ENCODE measurements at regions not wholly inside any gene's neighbourhood (a gene's known extent, or its start where the extent isn't known, plus 50 kb on each side); places are given as distances from the start of the nearest gene placed in this dataset.
"Not testable (repeated sequence)": the region's sequence is repeated elsewhere in the genome, so short reads cannot be mapped to it uniquely, and the experiment has no call there.

DNA sequence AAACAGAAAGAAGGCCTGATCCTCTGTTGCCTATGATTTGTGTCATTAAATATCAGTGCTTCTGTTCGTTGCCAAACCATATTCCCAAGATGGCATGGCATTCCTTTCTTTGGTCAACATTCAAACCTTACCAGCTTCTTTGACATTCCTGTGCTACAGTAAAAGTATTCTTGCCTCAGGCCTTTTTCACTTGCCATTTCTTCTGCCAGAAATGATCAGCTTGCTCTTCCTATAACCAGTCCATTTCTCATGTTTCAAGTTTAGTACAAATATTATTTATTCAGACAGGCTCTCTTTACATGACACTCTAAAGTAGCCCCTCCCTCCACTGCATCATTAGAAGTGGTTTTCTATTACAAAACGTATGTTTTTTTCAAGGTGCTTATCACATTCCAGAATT, 278.3 kb downstream of the KCNJ2 start:
- DNase-seq (ENCODE audit: low spot score): no peak

GRCh38 chr17:70453075-70453474, 283.7 kb downstream of the KCNJ2 start:
- DNase-seq (ENCODE audit: low spot score): not testable (repeated sequence)

DNA sequence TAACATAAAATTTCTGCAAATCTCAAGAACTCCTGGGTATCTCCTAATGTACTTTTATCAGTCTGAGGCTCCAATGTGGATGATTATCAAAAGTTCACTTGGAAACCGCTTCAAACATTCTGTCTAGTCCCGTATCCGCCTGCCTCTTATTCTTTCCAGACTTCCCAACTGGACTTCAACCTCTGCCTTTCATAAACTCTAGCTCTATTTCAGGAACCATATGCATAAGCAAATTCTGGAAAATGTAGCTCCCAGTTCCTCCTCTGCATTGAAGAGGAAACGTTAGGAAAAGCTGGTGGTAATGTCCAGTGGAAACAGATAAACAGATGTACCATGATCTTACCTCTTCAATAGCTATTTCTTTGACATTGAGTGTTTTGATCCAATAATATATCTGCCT, 285.0 kb downstream of the KCNJ2 start:
- no peak for DNase-seq (ENCODE audit: low spot score)

DNA sequence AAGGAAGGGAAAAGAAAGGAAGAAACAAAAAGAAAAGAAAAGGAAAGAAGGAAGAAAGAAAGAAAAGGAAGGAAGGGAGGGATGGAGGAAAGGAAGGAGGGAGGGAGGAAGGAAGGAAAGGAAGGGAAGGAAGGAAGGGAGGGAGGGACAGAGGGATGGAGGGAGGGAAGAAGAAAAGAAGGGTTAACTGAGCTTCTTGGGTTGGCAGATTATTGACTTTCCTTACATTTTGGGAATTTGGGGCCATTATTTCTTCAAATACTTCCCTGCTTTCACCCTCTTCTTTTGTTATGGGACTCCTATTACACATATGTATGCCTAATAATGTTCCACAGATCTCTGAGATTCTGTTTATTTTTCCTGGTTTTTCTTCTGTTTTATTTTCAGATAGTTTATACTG, 285.6 kb downstream of the KCNJ2 start:
- DNase-seq (ENCODE audit: low spot score): no peak

GRCh38 chr17:70464995-70465394, 295.7 kb downstream of the KCNJ2 start:
- DNase-seq (ENCODE audit: low spot score): no peak

DNA sequence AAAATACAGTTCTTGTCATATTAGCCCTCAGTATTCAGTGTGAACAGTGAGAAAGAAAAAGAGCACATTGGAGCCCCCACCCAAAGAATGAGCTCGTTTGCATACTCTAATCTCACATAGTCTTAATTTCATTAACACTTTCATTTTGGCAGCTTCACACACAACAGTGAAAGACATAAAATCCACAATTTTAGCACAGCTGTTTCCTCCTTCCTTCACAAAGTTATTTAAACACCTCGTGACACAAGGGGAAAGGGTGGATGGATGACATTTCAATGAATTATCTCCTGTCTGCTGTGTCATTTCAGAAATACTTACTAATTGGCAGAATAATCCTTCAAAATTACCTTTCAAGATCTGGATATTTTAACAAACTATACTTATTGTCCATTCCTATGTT, 299.3 kb downstream of the KCNJ2 start:
- DNase-seq (ENCODE audit: low spot score): no peak

- DNase-seq (ENCODE audit: low spot score): no peak
These were observed 303.7 kb downstream of the KCNJ2 start for GRCh38 chr17:70473049-70473448.

DNA sequence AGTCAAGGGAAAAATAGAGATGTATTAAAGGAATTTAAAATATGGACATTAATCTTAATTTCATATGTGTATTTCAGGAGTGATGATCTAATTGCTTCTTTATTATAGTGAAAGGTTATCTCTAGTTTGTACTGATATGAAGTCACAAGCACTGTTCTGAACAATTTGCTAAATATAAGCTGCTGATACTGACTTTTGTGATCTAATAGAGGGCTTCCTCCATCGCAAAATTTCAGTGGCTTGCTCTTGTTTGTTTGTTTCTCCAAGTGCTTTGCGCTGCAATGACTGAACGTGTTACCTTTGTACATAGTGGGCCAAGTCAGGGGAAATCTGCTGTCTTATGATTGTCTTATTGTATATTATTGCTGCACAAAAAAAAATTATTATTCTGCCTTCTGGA, 307.0 kb downstream of the KCNJ2 start:
- no peak for DNase-seq (ENCODE audit: low spot score)

DNA sequence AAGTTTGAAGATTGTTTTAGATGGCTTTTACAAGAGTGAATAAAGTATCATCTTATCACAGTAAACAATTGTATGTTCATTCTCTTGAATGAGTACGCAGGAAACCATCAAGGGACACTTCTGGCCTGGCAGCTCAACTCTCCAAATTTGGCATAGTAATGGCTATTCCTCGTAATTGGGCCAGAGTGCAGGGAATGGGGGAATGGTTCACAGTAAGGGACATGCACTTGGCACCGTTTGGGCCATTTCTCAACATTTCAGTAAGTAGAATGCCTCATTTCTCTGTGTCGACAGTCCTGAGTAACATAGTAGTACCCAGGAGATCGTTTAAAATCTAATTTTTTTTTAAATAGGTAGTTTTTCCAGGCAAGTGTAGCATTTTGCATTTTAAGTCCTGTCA, 309.6 kb downstream of the KCNJ2 start:
- DNase-seq (ENCODE audit: low spot score): no peak

GRCh38 chr17:70479779-70480178, 310.4 kb downstream of the KCNJ2 start:
- no peak for DNase-seq (ENCODE audit: low spot score)

DNA sequence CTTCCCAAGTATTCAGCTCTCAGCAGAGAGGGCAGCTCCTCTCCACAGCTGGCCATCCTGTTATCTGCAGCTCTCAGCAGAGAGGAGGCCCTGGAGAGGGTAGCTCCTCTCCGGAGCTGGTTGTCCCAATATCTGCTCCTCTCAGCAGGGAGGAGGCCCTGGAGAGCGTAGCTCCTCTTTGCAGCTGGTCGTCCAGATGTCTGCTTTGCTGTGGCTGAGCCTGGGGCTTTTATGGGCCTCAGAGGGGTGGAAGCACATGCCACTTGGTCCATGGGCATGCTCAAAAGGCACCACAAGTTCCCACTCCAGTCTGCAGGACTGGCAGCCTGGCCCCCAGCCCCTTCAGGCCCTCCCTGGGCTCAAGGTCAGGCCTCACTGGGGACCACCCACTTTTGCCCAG, 314.3 kb downstream of the KCNJ2 start:
- DNase-seq (ENCODE audit: low spot score): no peak

- no peak for DNase-seq (ENCODE audit: low spot score)
These were observed 314.7 kb downstream of the KCNJ2 start for GRCh38 chr17:70484050-70484449.

- DNase-seq (ENCODE audit: low spot score): no peak
These were observed 315.2 kb downstream of the KCNJ2 start for GRCh38 chr17:70484496-70484895.

- no peak for DNase-seq (ENCODE audit: low spot score)
These were observed 323.0 kb downstream of the KCNJ2 start for GRCh38 chr17:70492368-70492767.

- no peak for DNase-seq (ENCODE audit: low spot score)
These were observed 324.0 kb downstream of the KCNJ2 start for GRCh38 chr17:70493277-70493874.

DNA sequence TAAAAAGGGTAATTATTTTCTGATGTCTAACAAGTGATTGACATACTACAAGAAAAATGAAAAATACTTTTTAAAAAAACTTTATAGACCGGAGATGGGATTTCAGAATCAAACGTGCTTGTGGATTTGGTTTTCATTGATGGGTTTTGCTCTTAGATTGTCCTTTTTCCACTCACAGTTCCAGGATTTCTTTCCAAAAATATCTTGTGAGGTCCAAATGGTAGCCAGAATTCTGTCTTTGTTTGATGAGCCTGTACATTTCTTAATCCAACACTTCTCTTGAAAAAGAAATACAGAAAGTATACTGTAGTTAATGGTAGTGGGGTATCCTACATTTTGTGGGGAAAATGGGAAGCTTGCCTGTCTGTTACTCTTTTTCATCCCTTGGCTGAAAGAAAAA, 329.3 kb downstream of the KCNJ2 start:
- DNase-seq (ENCODE audit: low spot score): no peak

GRCh38 chr17:70499067-70499786, 329.9 kb downstream of the KCNJ2 start:
- no peak for DNase-seq (ENCODE audit: low spot score)

DNA sequence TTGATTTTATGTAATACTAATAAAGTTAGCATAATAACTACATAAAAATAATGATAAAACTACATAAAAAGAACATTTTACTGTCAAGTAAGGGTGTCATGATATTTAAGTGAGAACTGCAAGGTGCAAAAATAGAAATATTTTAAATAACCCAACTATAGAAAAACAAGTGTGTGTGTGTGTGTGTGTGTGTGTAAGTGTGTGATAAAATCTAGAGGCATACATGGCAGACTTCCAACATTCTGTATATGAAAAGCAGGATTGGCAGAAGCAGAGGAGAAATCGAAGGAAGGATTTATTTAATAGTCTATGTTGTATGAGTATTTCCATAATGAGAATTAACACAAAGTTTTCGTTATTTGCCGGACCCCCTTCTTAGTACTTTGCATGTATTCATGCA, 334.1 kb downstream of the KCNJ2 start:
- DNase-seq (ENCODE audit: low spot score): no peak

DNA sequence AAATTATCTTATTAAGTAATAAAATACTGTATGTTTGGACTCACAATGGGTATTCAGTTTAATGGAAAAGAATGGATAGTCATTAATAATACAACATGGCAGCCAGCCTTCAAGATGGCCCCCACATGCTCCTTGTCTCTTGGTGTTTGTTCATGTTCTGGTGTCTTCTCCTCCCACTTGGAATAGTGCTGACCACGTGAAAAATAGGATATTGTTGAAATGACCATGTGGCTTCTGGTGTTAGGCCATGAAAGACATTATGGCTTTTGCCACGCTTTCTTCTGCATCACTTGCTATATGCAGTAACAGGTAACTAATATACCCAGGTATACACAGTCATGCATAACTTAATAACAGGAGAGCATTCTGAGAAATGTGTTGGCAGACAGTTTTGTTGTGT, 341.0 kb downstream of the KCNJ2 start:
- no peak for DNase-seq (ENCODE audit: low spot score)

DNA sequence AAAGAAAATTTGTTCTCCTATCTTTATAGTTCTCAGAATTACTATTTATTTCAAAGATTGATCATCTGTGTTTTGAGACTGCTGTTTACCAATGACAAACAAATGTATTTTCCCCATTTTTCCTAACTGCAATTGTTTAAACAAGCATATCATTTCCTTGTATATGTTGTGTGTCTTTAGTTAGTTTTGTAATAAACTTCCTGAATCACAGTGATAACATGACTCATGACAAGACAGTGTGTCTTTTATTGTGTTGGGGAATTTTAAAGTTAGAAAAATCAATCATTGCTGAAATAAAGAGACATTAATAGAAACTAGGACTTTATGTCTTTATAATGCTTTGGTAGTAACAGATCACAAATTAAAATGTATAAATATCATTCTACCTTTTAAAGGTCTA, 348.5 kb downstream of the KCNJ2 start:
- DNase-seq (ENCODE audit: low spot score): no peak

- DNase-seq (ENCODE audit: low spot score): no peak
These were observed 350.0 kb downstream of the KCNJ2 start for GRCh38 chr17:70519300-70519699.

DNA sequence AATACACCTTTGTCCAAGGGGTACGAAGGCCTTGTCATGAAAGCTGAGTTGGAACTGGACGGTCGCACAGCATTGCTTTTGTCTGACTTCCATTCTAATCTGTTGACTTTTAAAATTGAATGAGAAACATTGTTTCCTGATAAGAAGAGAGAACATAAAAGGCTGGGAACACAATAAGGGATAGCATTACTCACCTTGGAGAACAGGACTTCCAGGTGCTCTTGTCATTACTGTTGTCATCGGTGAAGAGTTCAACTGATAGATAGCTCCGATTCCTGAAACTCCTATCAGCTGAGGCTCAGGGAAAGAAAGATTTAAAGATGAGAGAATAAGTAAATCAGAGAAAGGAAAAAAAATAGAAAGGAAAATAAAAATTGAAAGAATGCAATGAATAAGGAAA, 351.1 kb downstream of the KCNJ2 start:
- no peak for DNase-seq (ENCODE audit: low spot score)

GRCh38 chr17:70520956-70521355, 351.6 kb downstream of the KCNJ2 start:
- DNase-seq (ENCODE audit: low spot score): no peak

DNA sequence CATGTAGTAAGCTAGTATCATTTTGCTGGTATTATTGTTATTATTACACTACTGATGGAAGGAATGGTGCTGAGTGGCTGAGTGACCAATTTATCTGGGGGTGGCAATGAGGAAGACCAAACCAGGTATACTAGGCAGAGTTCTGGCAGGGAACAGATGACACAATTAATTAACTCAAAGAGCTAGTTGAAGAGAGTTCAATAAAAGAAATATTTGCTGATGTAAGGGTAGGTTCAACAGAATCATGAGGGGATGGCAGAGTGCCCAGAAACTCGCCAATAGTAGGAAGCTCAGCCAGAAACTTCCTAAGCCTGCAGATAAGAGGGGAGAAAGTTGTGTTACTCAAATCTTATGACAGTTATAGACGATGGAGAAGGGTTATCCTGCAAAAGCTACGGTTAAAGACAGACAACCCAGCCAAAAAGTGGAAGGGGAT, 352.5 kb downstream of the KCNJ2 start:
- DNase-seq (ENCODE audit: low spot score): no peak

Measured in putamen (tissue), 1 donor.